Ammon's horn (tissue), 1 donor: ENCODE measurements at regions not wholly inside any gene's neighbourhood (a gene's known extent, or its start where the extent isn't known, plus 50 kb on each side); places are given as distances from the start of the nearest gene placed in this dataset.
"Not testable (repeated sequence)": the region's sequence is repeated elsewhere in the genome, so short reads cannot be mapped to it uniquely, and the experiment has no call there.

Source experiments
- DNase-seq: peaks from one replicate; pipeline ENCODE4 v3.0.0-alpha.2; 2016; ENCODE audit warnings: low spot score

GRCh38 chr3:20822251-20822650 is 636.2 kb upstream of the SGO1 start:
- no peak for DNase-seq

DNA sequence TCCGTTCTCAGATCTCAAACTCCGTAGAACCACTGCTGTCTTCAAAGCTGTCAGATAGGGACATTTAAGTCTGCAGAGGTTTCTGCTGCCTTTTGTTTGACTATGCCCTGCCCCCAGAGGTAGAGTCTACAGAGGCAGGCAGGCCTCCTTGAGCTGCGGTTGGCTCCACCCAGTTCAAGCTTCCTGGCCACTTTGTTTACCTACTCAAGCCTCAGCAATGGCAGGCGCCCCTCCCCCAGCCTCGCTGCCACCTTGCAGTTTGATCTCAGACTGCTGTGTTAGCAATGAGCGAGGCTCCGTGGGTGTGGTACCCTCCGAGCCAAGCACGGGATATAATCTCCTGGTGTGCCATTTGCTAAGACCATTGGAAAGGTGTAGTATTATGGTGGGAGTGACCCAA is 634.9 kb upstream of the SGO1 start:
- DNase-seq = not testable (repeated sequence)

DNA sequence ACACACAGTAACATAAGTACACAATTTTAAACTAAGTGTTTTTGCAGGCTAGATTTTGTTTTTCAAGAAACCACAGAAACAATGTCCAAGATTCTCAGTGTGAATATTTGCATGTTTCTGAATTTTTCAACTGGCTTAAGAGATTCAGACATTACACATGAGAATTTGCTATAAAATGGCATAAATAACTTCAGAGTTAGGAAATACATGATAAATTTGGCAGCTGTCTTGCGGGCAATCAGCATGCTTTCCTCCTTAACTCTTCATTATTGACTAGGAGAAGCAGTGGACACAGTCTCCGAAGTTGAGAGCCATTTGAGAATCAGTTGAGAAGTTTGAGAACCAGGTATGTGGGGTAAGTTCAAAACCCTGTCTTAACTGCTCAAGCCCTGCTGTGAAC is 625.6 kb upstream of the SGO1 start:
- no peak for DNase-seq

GRCh38 chr3:20811006-20811405 is 625.0 kb upstream of the SGO1 start:
- DNase-seq = no peak

DNA sequence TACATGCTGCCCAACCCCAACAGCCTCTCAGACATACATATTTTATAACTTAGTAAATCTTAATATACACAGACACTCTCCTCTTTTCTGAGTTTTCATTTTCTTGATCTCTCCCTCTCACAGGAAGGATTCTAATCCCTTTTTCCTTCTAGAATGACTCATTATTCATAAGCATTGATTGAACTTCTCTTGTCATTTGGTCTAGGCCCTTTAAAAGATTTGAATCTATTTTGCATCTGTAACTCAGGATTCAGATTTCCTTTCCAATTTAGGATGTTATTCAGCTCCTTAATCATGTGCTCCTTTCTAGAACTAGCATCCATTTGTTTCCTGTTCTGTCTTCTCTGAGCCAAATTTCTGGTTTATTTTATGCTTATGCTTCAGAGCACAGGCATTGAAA is 624.5 kb upstream of the SGO1 start:
- DNase-seq = no peak

GRCh38 chr3:20809356-20809755 is 623.4 kb upstream of the SGO1 start:
- no peak for DNase-seq

- DNase-seq = no peak
Measured at GRCh38 chr3:20808864-20809263, 622.9 kb upstream of the SGO1 start.

GRCh38 chr3:20798666-20799065 is 612.7 kb upstream of the SGO1 start:
- DNase-seq = no peak

- DNase-seq = no peak
Measured at GRCh38 chr3:20787005-20787404, 601.0 kb upstream of the SGO1 start.

GRCh38 chr3:20776692-20777091 is 590.7 kb upstream of the SGO1 start:
- DNase-seq = no peak

- no peak for DNase-seq
Measured at GRCh38 chr3:20776286-20776685, 590.3 kb upstream of the SGO1 start.

DNA sequence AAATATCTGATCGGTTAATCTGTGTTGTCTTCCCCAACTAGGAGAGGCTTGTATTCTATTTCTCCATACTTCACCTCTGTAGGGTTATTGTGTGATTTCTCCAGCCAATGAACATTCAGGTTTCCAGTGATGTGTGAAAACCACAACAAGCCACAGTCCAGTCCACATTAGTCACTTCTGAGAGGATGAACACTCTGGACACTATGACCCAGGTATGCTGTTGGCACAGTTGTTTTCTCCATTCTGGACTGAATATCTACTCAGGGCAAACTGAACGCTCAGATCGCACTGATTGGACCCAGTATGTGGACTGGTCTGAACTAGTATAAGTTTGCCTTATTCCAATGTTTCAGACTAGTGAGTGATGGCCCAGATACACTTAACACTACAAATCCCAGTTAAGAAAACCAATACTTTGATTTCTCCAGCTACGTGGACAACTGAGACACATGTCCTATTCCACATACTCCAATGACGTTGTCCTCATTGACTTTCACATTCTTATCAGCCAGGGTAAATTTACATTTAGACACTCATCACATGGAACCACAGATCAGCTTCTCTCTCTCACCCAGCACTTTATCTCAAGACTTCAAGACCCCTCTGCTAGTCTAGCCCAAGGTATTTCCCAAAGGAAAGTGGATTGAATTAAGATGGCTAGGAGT is 587.4 kb upstream of the SGO1 start:
- DNase-seq = no peak

DNA sequence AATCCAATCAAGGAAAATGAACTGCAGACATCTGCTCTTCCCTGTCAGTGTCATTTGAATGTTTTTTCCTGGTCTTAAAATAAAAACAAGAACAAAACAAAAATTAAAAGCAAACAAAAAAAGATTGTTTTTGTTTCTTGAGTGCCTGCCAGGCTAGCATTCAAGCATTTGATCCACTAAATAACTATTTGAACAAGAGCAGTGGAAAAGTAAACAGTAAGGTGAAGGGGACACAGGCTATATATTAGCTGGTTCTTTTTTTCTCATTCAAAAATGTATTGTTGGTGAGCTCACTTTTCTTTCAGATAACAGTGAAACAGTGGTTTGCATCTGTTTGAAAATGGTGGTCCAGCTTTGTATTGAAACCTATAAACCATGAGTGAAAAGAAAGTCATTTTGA is 586.9 kb upstream of the SGO1 start:
- DNase-seq = no peak

DNA sequence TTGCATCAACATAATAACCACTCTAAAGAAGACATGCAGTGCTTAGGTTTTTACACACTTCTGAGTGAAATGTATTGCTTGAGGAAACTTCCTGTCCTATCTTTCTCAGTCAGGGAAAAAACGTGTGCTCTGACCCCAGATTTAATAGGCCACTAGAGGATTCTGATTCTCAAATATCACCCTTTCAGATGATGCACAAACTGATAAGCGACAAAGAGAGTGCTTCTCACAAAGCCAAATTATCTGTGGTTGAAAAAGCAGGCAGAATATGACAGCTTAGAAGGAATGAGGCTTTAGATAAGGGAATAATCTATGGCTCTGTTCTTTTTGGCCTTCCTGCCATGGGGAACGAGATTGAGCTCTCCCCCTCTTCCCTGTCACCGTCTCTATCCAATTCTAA is 583.4 kb upstream of the SGO1 start:
- no peak for DNase-seq

DNA sequence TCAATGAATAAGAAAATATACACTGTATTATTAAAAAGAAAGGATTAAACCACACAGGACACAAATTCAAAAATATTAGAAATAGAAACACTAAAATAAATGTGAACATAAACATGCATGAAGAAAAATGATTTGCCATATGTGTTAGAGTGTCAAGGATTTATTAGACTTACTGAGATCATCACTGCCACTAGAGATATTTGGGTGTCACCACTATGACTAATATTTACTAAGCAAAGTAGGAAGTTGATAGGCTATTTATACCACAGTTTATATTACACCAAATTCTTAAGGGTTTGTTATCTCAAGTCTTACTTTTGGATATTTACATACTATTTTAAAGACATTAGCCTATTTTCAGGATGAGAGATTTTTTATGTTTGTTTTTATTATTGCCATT is 575.0 kb upstream of the SGO1 start:
- no peak for DNase-seq

- DNase-seq = no peak
Measured at GRCh38 chr3:20752416-20752815, 566.4 kb upstream of the SGO1 start.

DNA sequence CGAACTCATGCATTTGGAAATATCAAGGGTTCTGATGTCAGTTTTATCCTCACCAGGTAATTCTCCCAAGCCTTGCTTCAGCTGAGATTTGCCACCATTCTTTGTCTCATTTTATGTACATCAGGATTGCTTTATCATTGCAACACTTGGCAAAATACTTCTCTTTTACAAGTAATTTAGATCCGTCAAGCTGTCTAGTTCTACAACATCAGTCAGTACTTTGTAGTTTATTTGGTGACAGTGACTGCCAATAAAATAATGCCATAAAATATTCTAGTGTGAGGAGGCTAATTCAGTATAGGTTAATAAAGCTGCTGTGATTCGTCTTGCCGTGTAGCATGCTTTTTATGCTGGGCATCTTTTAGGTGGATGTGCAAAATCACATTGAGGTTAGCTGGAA is 565.3 kb upstream of the SGO1 start:
- DNase-seq = no peak

DNA sequence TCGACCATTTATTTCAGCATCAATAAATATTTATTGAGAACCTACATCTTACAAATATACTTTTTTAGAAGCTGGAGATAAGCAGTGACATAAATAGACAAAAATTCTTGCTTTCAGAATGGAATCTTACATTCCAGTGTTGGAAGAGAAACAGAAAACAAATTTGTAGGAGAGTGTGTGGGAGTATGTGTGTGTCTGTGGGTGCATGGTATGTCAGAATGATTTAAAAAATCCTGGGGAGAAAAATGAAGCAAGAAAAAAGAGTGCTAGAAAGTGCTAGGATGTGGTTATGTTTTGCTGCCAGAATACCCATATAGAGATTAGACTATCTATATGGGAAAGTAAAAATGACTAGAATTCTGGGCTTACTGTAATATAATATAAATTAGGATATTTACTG is 561.7 kb upstream of the SGO1 start:
- no peak for DNase-seq

GRCh38 chr3:20743553-20744321 is 557.7 kb upstream of the SGO1 start:
- no peak for DNase-seq

GRCh38 chr3:20742903-20743552 is 557.0 kb upstream of the SGO1 start:
- no peak for DNase-seq

GRCh38 chr3:20741381-20741780 is 555.4 kb upstream of the SGO1 start:
- DNase-seq = no peak

- DNase-seq = no peak
Measured at GRCh38 chr3:20739814-20740213, 553.8 kb upstream of the SGO1 start.

DNA sequence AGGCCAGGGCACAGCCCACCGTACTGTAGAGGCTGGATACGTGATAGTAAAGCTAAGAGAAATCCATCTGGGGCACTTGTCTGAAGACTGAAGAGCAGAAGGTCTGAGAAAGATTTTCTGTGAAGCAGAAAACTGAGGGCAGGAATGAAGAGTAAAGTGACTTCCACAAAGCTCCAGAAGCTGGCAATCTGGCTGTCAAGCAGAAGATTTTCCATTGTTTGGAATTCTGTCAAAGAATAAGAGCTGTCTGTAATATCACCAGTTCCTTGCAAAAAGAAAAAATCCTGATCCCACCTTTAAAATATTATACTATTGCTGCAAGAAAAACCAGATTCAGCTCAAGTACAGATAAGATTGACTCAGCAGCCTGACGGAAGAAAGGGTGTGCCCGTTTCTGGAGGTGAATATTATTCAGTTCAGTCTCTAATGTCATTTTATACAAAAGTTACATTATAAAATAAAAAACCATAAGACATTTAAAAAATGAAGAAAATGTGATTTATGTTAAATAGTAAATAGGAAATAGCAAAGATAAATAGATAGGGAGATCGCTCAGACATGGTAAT is 550.4 kb upstream of the SGO1 start:
- no peak for DNase-seq
